ENCODE measurements at regions not wholly inside any gene's neighbourhood (a gene's known extent, or its start where the extent isn't known, plus 50 kb on each side); places are given as distances from the start of the nearest gene placed in this dataset.

- TF ChIP-seq YY1 (IDR thresholded peaks at IDR 0.05; ENCODE audit: low read depth) (no peak), CEBPB (IDR thresholded peaks at IDR 0.05) (no peak), TAF1 (IDR thresholded peaks at IDR 0.05; ENCODE audit: low read depth) (no peak), FOXM1 (IDR thresholded peaks at IDR 0.05; ENCODE audit: borderline replicate concordance, low read depth) (no peak), CREB1 (IDR thresholded peaks at IDR 0.05; ENCODE audit: low read depth) (no peak), RAD21 (IDR thresholded peaks at IDR 0.05; ENCODE audit: low read depth) (no peak), EP300 (IDR thresholded peaks at IDR 0.05; ENCODE audit: borderline replicate concordance) (no peak), NFIC (IDR thresholded peaks at IDR 0.05) (no peak), TEAD4 (IDR thresholded peaks at IDR 0.05) (no peak), ZBTB7A (IDR thresholded peaks at IDR 0.05; ENCODE audit: low read depth) (no peak), EGR1 (IDR thresholded peaks at IDR 0.05) (no peak)
- TF ChIP-seq, protein P1, sequence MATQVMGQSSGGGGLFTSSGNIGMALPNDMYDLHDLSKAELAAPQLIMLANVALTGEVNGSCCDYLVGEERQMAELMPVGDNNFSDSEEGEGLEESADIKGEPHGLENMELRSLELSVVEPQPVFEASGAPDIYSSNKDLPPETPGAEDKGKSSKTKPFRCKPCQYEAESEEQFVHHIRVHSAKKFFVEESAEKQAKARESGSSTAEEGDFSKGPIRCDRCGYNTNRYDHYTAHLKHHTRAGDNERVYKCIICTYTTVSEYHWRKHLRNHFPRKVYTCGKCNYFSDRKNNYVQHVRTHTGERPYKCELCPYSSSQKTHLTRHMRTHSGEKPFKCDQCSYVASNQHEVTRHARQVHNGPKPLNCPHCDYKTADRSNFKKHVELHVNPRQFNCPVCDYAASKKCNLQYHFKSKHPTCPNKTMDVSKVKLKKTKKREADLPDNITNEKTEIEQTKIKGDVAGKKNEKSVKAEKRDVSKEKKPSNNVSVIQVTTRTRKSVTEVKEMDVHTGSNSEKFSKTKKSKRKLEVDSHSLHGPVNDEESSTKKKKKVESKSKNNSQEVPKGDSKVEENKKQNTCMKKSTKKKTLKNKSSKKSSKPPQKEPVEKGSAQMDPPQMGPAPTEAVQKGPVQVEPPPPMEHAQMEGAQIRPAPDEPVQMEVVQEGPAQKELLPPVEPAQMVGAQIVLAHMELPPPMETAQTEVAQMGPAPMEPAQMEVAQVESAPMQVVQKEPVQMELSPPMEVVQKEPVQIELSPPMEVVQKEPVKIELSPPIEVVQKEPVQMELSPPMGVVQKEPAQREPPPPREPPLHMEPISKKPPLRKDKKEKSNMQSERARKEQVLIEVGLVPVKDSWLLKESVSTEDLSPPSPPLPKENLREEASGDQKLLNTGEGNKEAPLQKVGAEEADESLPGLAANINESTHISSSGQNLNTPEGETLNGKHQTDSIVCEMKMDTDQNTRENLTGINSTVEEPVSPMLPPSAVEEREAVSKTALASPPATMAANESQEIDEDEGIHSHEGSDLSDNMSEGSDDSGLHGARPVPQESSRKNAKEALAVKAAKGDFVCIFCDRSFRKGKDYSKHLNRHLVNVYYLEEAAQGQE (IDR thresholded peaks at IDR 0.05; ENCODE audit: low read depth): no peak
- TF ChIP-seq, protein P2, sequence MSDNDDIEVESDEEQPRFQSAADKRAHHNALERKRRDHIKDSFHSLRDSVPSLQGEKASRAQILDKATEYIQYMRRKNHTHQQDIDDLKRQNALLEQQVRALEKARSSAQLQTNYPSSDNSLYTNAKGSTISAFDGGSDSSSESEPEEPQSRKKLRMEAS (IDR thresholded peaks at IDR 0.05): no peak
Observed at GRCh38 chr4:67375291-67375690, 170.0 kb downstream of the CENPC start.
